MCF 10A (cell line): ENCODE measurements at regions not wholly inside any gene's neighbourhood (a gene's known extent, or its start where the extent isn't known, plus 50 kb on each side); places are given as distances from the start of the nearest gene placed in this dataset.

Experiments
- BruUV-seq: library from RNA; stranded (reverse); fragments of 400-500 nt; replicated peaks from 2 replicates; lab custom pipeline; 2021; lab: Mats Ljungman, UMichigan
- CTCF ChIA-PET: fragments of 300-600 bp; sonication (Branson Sonifier 250); formaldehyde crosslinking; extraction: SDS; loops from one replicate; lab custom pipeline; 2021; ENCODE audit warnings: antibody characterized with exemption, inconsistent platforms; lab: Yijun Ruan, JAX
- POLR2A ChIA-PET: fragments of 300-600, 350-650 bp; sonication (Branson Sonifier 250); formaldehyde crosslinking; extraction: SDS; loops from one replicate; lab custom pipeline; 2020; ENCODE audit warnings: antibody characterized with exemption, inconsistent platforms; lab: Yijun Ruan, JAX
- DNase-seq: peaks from one replicate; pipeline ENCODE4 v3.0.0-alpha.2; 2018; ENCODE audit not compliant: unreplicated experiment
- H3K27ac Mint-ChIP-seq: one replicate; pipeline ENCODE4 v1.8.0; 2022; ENCODE audit warnings: mild to moderate bottlenecking, low read depth, mixed read lengths; ENCODE audit not compliant: unreplicated experiment
- H3K27me3 Mint-ChIP-seq: one replicate; pipeline ENCODE4 v1.8.0; 2022; ENCODE audit warnings: mixed read lengths; ENCODE audit not compliant: insufficient read depth, unreplicated experiment
- H3K36me3 Mint-ChIP-seq: one replicate; pipeline ENCODE4 v1.8.0; 2022; ENCODE audit warnings: mild to moderate bottlenecking, moderate library complexity, mixed read lengths; ENCODE audit not compliant: insufficient read depth, unreplicated experiment
- H3K4me1 Mint-ChIP-seq: one replicate; pipeline ENCODE4 v1.8.0; 2022; ENCODE audit warnings: mixed read lengths; ENCODE audit not compliant: insufficient read depth, unreplicated experiment
- H3K4me3 Mint-ChIP-seq: one replicate; pipeline ENCODE4 v1.8.0; 2022; ENCODE audit warnings: mild to moderate bottlenecking, moderate library complexity, mixed read lengths; ENCODE audit not compliant: unreplicated experiment
- H3K9me3 Mint-ChIP-seq: one replicate; pipeline ENCODE4 v1.8.0; 2022; ENCODE audit warnings: mixed read lengths; ENCODE audit not compliant: unreplicated experiment
- CTCF ChIP-seq: fragments of 200-600 bp; IDR thresholded peaks from one replicate; pipeline ENCODE4 v1.8.0; 2022; ENCODE audit warnings: antibody characterized with exemption, mild to moderate bottlenecking; ENCODE audit not compliant: unreplicated experiment
- intact Hi-C: fragments of 100-400 bp; cut with micrococcal nuclease; formaldehyde crosslinking; loops from 2 replicates; pipeline ENCODE4 v1.14.1; 2022

- peak overlapping the region; percentile 62 for H3K27ac Mint-ChIP-seq
- peaks cover 15% of the 10 kb centered on the region for H3K4me1 Mint-ChIP-seq
- POLR2A ChIA-PET, result no interaction called here
- no peak for TF ChIP-seq CTCF
- BruUV-seq, result no TSS peak
- H3K27me3 Mint-ChIP-seq, result no peaks in the 10 kb centered on the region
- no peaks in the 10 kb centered on the region for H3K9me3 Mint-ChIP-seq
- H3K4me3 Mint-ChIP-seq, result no peak overlapping the region
- CTCF ChIA-PET, result interaction anchor here (0.6 kb wide), 1 partner anchor 200 kb away, joined by 3 read pairs; no protein-coding TSS in a partner anchor
- H3K36me3 Mint-ChIP-seq, result no peaks in the 10 kb centered on the region
- no peak for DNase-seq
- intact Hi-C loops, result no loop called here
Observed at GRCh38 chr7:26451997-26452396, 160.3 kb downstream of the SNX10 start.

DNA sequence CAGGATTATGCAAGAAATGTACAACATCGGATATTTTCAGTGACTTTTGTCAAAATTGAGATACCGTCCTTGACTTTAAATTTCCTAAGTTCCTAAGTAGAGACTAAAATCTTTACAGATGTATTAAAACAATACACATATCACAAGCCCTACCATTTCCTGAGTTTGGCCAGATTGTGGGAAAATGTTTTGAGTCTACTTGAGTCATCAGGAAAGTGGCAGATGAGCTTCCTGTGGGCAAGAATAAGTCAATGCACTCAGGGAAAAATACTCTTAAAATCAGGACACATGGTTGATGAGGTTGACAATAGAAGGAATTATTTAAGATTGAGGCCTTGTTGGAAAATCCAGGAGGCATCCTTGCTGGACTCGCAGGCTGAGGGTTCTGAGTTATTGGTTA lies 162.5 kb downstream of the SNX10 start:
- Mint-ChIP-seq H3K9me3 (no peaks in the 10 kb centered on the region), H3K27me3 (no peaks in the 10 kb centered on the region), H3K27ac (no peak overlapping the region), H3K4me1 (peaks cover 15% of the 10 kb centered on the region), H3K4me3 (no peak overlapping the region), H3K36me3 (no peaks in the 10 kb centered on the region)
- intact Hi-C loops, result no loop called here
- peak; percentile 16 for DNase-seq
- CTCF ChIA-PET, result interaction anchor here (0.7 kb wide), 1 partner anchor 15 kb away, joined by 3 read pairs; no protein-coding TSS in a partner anchor
- BruUV-seq, result no TSS peak
- TF ChIP-seq CTCF, result no peak
- POLR2A ChIA-PET, result interaction anchor here (1.0 kb wide), 1 partner anchor 16 kb away, joined by 3 read pairs; no protein-coding TSS in a partner anchor

DNA sequence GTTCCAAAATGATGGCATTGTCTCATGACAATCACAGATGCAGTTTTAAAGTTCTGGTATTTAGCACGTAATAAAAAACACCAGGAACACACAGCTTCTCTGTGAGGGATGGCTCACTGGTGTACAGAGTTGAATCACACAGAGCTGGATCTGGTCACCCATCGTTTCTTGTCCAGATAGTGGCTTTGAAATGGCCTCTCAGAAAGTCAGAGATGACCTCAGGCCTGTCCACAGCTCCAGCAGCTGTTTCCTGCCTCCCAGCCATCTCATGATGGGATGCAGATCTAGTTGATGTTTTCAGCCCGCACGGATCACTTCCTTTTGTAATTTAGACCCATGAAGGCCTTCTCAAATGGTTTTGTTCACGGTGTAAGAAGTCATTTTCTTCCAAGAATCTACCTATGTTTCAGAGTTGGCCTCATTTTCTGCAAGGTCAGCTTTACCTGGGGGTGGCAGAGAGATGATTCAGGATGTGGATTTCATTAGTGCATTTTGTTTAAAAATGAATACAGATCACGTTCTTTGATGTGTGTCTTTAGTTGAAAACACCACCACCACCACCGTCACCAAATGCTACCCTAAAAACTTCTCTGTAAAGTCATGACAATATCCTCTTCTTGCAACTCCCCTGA lies 166.2 kb downstream of the SNX10 start:
- H3K27ac Mint-ChIP-seq, result no peak overlapping the region
- no peaks in the 10 kb centered on the region for H3K27me3 Mint-ChIP-seq
- TF ChIP-seq CTCF, result no peak
- H3K9me3 Mint-ChIP-seq, result no peaks in the 10 kb centered on the region
- intact Hi-C loops, result no loop called here
- BruUV-seq, result no TSS peak
- CTCF ChIA-PET, result interaction anchor here (0.9 kb wide), 1 partner anchor 23 kb away, joined by 3 read pairs; no protein-coding TSS in a partner anchor
- POLR2A ChIA-PET, result interaction anchor here (0.7 kb wide), 1 partner anchor 603 kb away, joined by 3 read pairs; no protein-coding TSS in a partner anchor
- H3K36me3 Mint-ChIP-seq, result no peaks in the 10 kb centered on the region
- H3K4me1 Mint-ChIP-seq, result no peaks in the 10 kb centered on the region
- no peak overlapping the region for H3K4me3 Mint-ChIP-seq
- no peak for DNase-seq

GRCh38 chr7:26458466-26459145 lies 166.9 kb downstream of the SNX10 start:
- POLR2A ChIA-PET, result no interaction called here
- no TSS peak for BruUV-seq
- no peak for TF ChIP-seq CTCF
- Mint-ChIP-seq H3K4me1 (no peaks in the 10 kb centered on the region), H3K4me3 (no peak overlapping the region), H3K27me3 (no peaks in the 10 kb centered on the region), H3K27ac (no peak overlapping the region), H3K9me3 (no peaks in the 10 kb centered on the region), H3K36me3 (no peaks in the 10 kb centered on the region)
- intact Hi-C loops, result no loop called here
- CTCF ChIA-PET, result interaction anchor here (0.9 to 2.4 kb wide), 2 partner anchors 9 to 33 kb away, joined by 3 to 6 read pairs; no protein-coding TSS in a partner anchor
- no peak for DNase-seq
